GM18508 (cell line): ENCODE measurements at regions not wholly inside any gene's neighbourhood (a gene's known extent, or its start where the extent isn't known, plus 50 kb on each side); places are given as distances from the start of the nearest gene placed in this dataset.
"Not testable (repeated sequence)": the region's sequence is repeated elsewhere in the genome, so short reads cannot be mapped to it uniquely, and the experiment has no call there.

Experiments used
- ATAC-seq: cut with Tn5 transposase; IDR thresholded peaks from one replicate; pipeline ENCODE4 v1.9.1; 2021; ENCODE audit warnings: moderate number of reproducible peaks; ENCODE audit not compliant: insufficient read depth, unreplicated experiment

- no peak for ATAC-seq
Measured at GRCh38 chr18:54662986-54663385, 71.9 kb downstream of the DYNAP start.

- not testable (repeated sequence) for ATAC-seq
Measured at GRCh38 chr18:54669701-54670100, 78.7 kb downstream of the DYNAP start.

GRCh38 chr18:54671291-54671881 lies 80.3 kb downstream of the DYNAP start:
- ATAC-seq, result no peak

GRCh38 chr18:54672109-54672508 lies 81.1 kb downstream of the DYNAP start:
- ATAC-seq, result no peak

- ATAC-seq, result no peak
Measured at GRCh38 chr18:54672846-54673475, 81.9 kb downstream of the DYNAP start.

- ATAC-seq, result no peak
Measured at GRCh38 chr18:54673936-54674335, 82.9 kb downstream of the DYNAP start.

- no peak for ATAC-seq
Measured at GRCh38 chr18:54675076-54675475, 84.0 kb downstream of the DYNAP start.

GRCh38 chr18:54679318-54680149 lies 88.5 kb downstream of the DYNAP start:
- no peak for ATAC-seq

GRCh38 chr18:54684784-54685183 lies 93.7 kb downstream of the DYNAP start:
- no peak for ATAC-seq

- no peak for ATAC-seq
Measured at GRCh38 chr18:54689319-54689718, 98.3 kb downstream of the DYNAP start.

- no peak for ATAC-seq
Measured at GRCh38 chr18:54690198-54690597, 99.2 kb downstream of the DYNAP start.

GRCh38 chr18:54692463-54692862 lies 101.4 kb downstream of the DYNAP start:
- no peak for ATAC-seq

- no peak for ATAC-seq
Measured at GRCh38 chr18:54696616-54697293, 105.7 kb downstream of the DYNAP start.

GRCh38 chr18:54700580-54700979 lies 109.5 kb downstream of the DYNAP start:
- ATAC-seq, result no peak

- no peak for ATAC-seq
Measured at GRCh38 chr18:54702686-54703085, 111.6 kb downstream of the DYNAP start.

- ATAC-seq, result no peak
Measured at GRCh38 chr18:54710074-54710899, 118.0 kb upstream of the RAB27B start.

- no peak for ATAC-seq
Measured at GRCh38 chr18:54710900-54711281, 117.4 kb upstream of the RAB27B start.

GRCh38 chr18:54712306-54712705 lies 116.0 kb upstream of the RAB27B start:
- ATAC-seq, result no peak

- ATAC-seq, result no peak
Measured at GRCh38 chr18:54712758-54713157, 115.5 kb upstream of the RAB27B start.

GRCh38 chr18:54713386-54713785 lies 114.9 kb upstream of the RAB27B start:
- no peak for ATAC-seq
